ENCODE measurements at regions not wholly inside any gene's neighbourhood (a gene's known extent, or its start where the extent isn't known, plus 50 kb on each side); places are given as distances from the start of the nearest gene placed in this dataset.

DNA sequence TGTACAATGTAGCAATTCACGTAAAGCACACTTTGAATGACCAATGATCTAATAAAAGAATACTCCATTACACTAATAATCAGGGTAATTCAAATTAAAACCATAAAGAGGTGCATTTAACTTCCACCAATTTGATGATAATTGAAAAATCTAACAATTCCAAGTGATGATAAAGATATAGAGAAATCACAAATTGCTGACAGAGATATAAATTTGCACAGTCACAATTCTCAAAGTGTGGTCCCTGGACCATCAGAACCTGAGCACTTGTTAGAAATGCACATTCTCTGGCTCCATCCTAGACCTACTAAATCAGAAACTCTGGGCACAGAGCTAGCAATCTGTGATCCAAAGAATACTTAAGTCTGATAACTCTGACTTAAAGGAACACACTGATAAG lies 165.8 kb upstream of the DCC start:
- no peaks in the 10 kb centered on the region for H3K79me2 ChIP-seq (ENCODE audit: insufficient read depth)
- no peak for DNase-seq
- no peak overlapping the region for H3K4me2 ChIP-seq
- H3F3A ChIP-seq (replicated peaks; ENCODE audit: insufficient read depth): no peaks in the 10 kb centered on the region
- 65% methylated on average over 1 of the region's 1 CpG for WGBS (ENCODE audit: low lambda C conversion rate)
- no peaks in the 10 kb centered on the region for H3K27me3 ChIP-seq (ENCODE audit: insufficient read depth)
- ChIA-PET CTCF (interaction anchor here (1.4 kb wide), 1 partner anchor 18 kb away, joined by 4 read pairs; no protein-coding TSS in a partner anchor), POLR2A (no interaction called here)
- no peak overlapping the region for H3K27ac ChIP-seq (ENCODE audit: low read depth in 2 of 2, low read length in 1 of 2)
- TF ChIP-seq RCOR1 (IDR thresholded peaks at IDR 0.05; ENCODE audit: low read length) (no peak), NRF1 (IDR thresholded peaks at IDR 0.05; ENCODE audit: low read depth, low read length) (no peak), SMC3 (IDR thresholded peaks at IDR 0.05; ENCODE audit: low read depth, low read length) (no peak), TCF12 (IDR thresholded peaks at IDR 0.05) (no peak), POLR2AphosphoS5 (IDR thresholded peaks at IDR 0.05; ENCODE audit: low read depth, low read length) (no peak), CHD2 (IDR thresholded peaks at IDR 0.05; ENCODE audit: low read length, partially characterized antibody) (no peak), YY1 (IDR thresholded peaks at IDR 0.05; ENCODE audit: low read depth) (no peak), FOSL2 (IDR thresholded peaks at IDR 0.05; ENCODE audit: borderline replicate concordance, low read depth) (no peak), MEF2A (IDR thresholded peaks at IDR 0.05; ENCODE audit: borderline replicate concordance, low read depth) (no peak), MXI1 (IDR thresholded peaks at IDR 0.05; ENCODE audit: low read depth, low read length) (no peak), RFX5 (IDR thresholded peaks at IDR 0.05; ENCODE audit: low read length) (no peak), GATA2 (CRISPR knock-in tag; IDR thresholded peaks at IDR 0.05) (no peak)
- TF ChIP-seq, protein P1, sequence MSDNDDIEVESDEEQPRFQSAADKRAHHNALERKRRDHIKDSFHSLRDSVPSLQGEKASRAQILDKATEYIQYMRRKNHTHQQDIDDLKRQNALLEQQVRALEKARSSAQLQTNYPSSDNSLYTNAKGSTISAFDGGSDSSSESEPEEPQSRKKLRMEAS (IDR thresholded peaks at IDR 0.05; ENCODE audit: low read depth): no peak
- TF ChIP-seq, protein P2, sequence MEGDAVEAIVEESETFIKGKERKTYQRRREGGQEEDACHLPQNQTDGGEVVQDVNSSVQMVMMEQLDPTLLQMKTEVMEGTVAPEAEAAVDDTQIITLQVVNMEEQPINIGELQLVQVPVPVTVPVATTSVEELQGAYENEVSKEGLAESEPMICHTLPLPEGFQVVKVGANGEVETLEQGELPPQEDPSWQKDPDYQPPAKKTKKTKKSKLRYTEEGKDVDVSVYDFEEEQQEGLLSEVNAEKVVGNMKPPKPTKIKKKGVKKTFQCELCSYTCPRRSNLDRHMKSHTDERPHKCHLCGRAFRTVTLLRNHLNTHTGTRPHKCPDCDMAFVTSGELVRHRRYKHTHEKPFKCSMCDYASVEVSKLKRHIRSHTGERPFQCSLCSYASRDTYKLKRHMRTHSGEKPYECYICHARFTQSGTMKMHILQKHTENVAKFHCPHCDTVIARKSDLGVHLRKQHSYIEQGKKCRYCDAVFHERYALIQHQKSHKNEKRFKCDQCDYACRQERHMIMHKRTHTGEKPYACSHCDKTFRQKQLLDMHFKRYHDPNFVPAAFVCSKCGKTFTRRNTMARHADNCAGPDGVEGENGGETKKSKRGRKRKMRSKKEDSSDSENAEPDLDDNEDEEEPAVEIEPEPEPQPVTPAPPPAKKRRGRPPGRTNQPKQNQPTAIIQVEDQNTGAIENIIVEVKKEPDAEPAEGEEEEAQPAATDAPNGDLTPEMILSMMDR (IDR thresholded peaks at IDR 0.05): no peak
- TF ChIP-seq, protein P3, sequence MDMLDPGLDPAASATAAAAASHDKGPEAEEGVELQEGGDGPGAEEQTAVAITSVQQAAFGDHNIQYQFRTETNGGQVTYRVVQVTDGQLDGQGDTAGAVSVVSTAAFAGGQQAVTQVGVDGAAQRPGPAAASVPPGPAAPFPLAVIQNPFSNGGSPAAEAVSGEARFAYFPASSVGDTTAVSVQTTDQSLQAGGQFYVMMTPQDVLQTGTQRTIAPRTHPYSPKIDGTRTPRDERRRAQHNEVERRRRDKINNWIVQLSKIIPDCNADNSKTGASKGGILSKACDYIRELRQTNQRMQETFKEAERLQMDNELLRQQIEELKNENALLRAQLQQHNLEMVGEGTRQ (IDR thresholded peaks at IDR 0.05; ENCODE audit: borderline replicate concordance, low read depth, low read length): no peak
- no peak overlapping the region for H2AFZ ChIP-seq (ENCODE audit: low read depth)
- no peaks in the 10 kb centered on the region for H3K9me2 ChIP-seq
- no peak overlapping the region for H3K4me3 ChIP-seq (ENCODE audit: low read depth in 2 of 2, low read length in 1 of 2)
- no peaks in the 10 kb centered on the region for H3K9me3 ChIP-seq
- H3K4me1 ChIP-seq (ENCODE audit: control insufficient read depth in 1 of 2, insufficient read depth in 2 of 2, low read depth in 1 of 2, low read length in 1 of 2): no peaks in the 10 kb centered on the region
- H3K36me3 ChIP-seq (replicated peaks in 1 of 2; ENCODE audit: control insufficient read depth in 1 of 2, insufficient read depth in 2 of 2, low read length in 1 of 2): no peaks in the 10 kb centered on the region
- H4K20me1 ChIP-seq (ENCODE audit: insufficient read depth): no peaks in the 10 kb centered on the region
- H3K9ac ChIP-seq: no peak overlapping the region

DNA sequence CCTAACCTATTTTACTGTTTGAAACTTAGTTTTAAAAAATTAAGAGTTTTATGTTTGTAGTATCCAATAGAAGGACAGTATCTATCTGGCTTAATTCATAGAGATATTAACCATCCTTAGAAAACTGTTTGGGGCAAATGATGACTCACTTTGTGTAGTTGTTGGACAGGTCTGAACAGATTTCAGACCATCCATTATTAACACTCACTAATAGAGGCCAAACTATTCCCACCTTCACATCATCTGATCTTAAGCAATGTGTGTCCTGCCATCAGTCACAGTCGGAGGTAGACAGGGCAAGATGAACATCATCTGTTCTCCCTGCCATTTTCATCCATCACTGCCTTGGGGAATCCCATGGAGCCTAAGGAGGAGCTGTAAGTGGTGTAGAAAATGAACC lies 164.6 kb upstream of the DCC start:
- H3F3A ChIP-seq (replicated peaks; ENCODE audit: insufficient read depth): no peaks in the 10 kb centered on the region
- 25% methylated on average over 1 of the region's 1 CpG for WGBS (ENCODE audit: low lambda C conversion rate)
- H3K4me1 ChIP-seq (ENCODE audit: control insufficient read depth in 1 of 2, insufficient read depth in 2 of 2, low read depth in 1 of 2, low read length in 1 of 2): no peaks in the 10 kb centered on the region
- no peaks in the 10 kb centered on the region for H3K27me3 ChIP-seq (ENCODE audit: insufficient read depth)
- H3K4me3 ChIP-seq (ENCODE audit: low read depth in 2 of 2, low read length in 1 of 2): no peak overlapping the region
- no peak overlapping the region for H2AFZ ChIP-seq (ENCODE audit: low read depth)
- H3K9me3 ChIP-seq: no peaks in the 10 kb centered on the region
- CTCF ChIA-PET: interaction anchor here (1.4 kb wide), 1 partner anchor 19 kb away, joined by 4 read pairs; no protein-coding TSS in a partner anchor
- no peaks in the 10 kb centered on the region for H3K36me3 ChIP-seq (replicated peaks in 1 of 2; ENCODE audit: control insufficient read depth in 1 of 2, insufficient read depth in 2 of 2, low read length in 1 of 2)
- no peaks in the 10 kb centered on the region for H3K79me2 ChIP-seq (ENCODE audit: insufficient read depth)
- no peak overlapping the region for H3K27ac ChIP-seq (ENCODE audit: low read depth in 2 of 2, low read length in 1 of 2)
- POLR2A ChIA-PET: no interaction called here
- H3K9ac ChIP-seq: no peak overlapping the region
- no peak overlapping the region for H3K4me2 ChIP-seq
- no peaks in the 10 kb centered on the region for H3K9me2 ChIP-seq
- no peak for DNase-seq
- no peaks in the 10 kb centered on the region for H4K20me1 ChIP-seq (ENCODE audit: insufficient read depth)
- TF ChIP-seq, protein P1 (IDR thresholded peaks at IDR 0.05; ENCODE audit: low read depth): no peak
- no peak for TF ChIP-seq RXRA (IDR thresholded peaks at IDR 0.05; ENCODE audit: borderline replicate concordance, low read depth)
- no peak for TF ChIP-seq GATA2 (CRISPR knock-in tag; IDR thresholded peaks at IDR 0.05)
- no peak for TF ChIP-seq NRF1 (IDR thresholded peaks at IDR 0.05; ENCODE audit: low read depth, low read length)
- no peak for TF ChIP-seq TEAD4 (IDR thresholded peaks at IDR 0.05; ENCODE audit: borderline replicate concordance, insufficient read depth)
- TF ChIP-seq, protein P4, sequence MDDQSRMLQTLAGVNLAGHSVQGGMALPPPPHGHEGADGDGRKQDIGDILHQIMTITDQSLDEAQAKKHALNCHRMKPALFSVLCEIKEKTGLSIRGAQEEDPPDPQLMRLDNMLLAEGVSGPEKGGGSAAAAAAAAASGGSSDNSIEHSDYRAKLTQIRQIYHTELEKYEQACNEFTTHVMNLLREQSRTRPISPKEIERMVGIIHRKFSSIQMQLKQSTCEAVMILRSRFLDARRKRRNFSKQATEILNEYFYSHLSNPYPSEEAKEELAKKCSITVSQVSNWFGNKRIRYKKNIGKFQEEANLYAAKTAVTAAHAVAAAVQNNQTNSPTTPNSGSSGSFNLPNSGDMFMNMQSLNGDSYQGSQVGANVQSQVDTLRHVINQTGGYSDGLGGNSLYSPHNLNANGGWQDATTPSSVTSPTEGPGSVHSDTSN (IDR thresholded peaks at IDR 0.05): no peak
- no peak for TF ChIP-seq FOXJ3 (CRISPR knock-in tag; IDR thresholded peaks at IDR 0.05)
- no peak for TF ChIP-seq POLR2AphosphoS5 (IDR thresholded peaks at IDR 0.05; ENCODE audit: low read depth, low read length)
- TF ChIP-seq TCF12 (IDR thresholded peaks at IDR 0.05): no peak
- TF ChIP-seq, protein P5, sequence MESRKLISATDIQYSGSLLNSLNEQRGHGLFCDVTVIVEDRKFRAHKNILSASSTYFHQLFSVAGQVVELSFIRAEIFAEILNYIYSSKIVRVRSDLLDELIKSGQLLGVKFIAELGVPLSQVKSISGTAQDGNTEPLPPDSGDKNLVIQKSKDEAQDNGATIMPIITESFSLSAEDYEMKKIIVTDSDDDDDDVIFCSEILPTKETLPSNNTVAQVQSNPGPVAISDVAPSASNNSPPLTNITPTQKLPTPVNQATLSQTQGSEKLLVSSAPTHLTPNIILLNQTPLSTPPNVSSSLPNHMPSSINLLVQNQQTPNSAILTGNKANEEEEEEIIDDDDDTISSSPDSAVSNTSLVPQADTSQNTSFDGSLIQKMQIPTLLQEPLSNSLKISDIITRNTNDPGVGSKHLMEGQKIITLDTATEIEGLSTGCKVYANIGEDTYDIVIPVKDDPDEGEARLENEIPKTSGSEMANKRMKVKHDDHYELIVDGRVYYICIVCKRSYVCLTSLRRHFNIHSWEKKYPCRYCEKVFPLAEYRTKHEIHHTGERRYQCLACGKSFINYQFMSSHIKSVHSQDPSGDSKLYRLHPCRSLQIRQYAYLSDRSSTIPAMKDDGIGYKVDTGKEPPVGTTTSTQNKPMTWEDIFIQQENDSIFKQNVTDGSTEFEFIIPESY (IDR thresholded peaks at IDR 0.05; ENCODE audit: borderline replicate concordance, low read depth): no peak
- TF ChIP-seq, protein P6, sequence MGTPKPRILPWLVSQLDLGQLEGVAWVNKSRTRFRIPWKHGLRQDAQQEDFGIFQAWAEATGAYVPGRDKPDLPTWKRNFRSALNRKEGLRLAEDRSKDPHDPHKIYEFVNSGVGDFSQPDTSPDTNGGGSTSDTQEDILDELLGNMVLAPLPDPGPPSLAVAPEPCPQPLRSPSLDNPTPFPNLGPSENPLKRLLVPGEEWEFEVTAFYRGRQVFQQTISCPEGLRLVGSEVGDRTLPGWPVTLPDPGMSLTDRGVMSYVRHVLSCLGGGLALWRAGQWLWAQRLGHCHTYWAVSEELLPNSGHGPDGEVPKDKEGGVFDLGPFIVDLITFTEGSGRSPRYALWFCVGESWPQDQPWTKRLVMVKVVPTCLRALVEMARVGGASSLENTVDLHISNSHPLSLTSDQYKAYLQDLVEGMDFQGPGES (IDR thresholded peaks at IDR 0.05; ENCODE audit: low read depth, low read length): no peak
- TF ChIP-seq FOSL2 (IDR thresholded peaks at IDR 0.05; ENCODE audit: borderline replicate concordance, low read depth): no peak

Measured in SK-N-SH (cell line).